Caki2 (cell line): ENCODE measurements at regions not wholly inside any gene's neighbourhood (a gene's known extent, or its start where the extent isn't known, plus 50 kb on each side); places are given as distances from the start of the nearest gene placed in this dataset.

Experiments
- DNase-seq: peaks from one replicate; pipeline ENCODE4 v3.0.0-alpha.2; 2015; ENCODE audit warnings: low read depth
- in situ Hi-C: cut with HindIII; loops from 2 replicates; pipeline ENCODE4 v1.10.0; 2016; ENCODE audit warnings: low sequenced_read_pairs, low pct_unique_long_range_greater_than_20kb, mixed read lengths

- DNase-seq = no peak
- in situ Hi-C loops = no loop called here
These were observed 204.5 kb downstream of the SEMA6A start for GRCh38 chr5:116370149-116370548.

- no peak for DNase-seq
- in situ Hi-C loops = no loop called here
These were observed 209.6 kb downstream of the SEMA6A start for GRCh38 chr5:116365006-116365496.

- DNase-seq = no peak
- in situ Hi-C loops = no loop called here
These were observed 210.8 kb downstream of the SEMA6A start for GRCh38 chr5:116363780-116364179.

- in situ Hi-C loops = no loop called here
These were observed 212.5 kb downstream of the SEMA6A start for GRCh38 chr5:116361979-116362577.

GRCh38 chr5:116361171-116361967 is 213.3 kb downstream of the SEMA6A start:
- no peak for DNase-seq
- in situ Hi-C loops = no loop called here

More at GRCh38 chr5:116361979-116362577, 212.5 kb downstream of the SEMA6A start:
- no peak for DNase-seq

- DNase-seq = no peak
- in situ Hi-C loops = no loop called here
These were observed 214.4 kb downstream of the SEMA6A start for GRCh38 chr5:116360008-116360853.

- in situ Hi-C loops = no loop called here
- DNase-seq = no peak
These were observed 215.0 kb downstream of the SEMA6A start for GRCh38 chr5:116359592-116359991.

- in situ Hi-C loops = no loop called here
- no peak for DNase-seq
These were observed 215.7 kb downstream of the SEMA6A start for GRCh38 chr5:116358911-116359418.

GRCh38 chr5:116358015-116358523 is 216.6 kb downstream of the SEMA6A start:
- DNase-seq = no peak
- in situ Hi-C loops = no loop called here

GRCh38 chr5:116355819-116356601 is 218.6 kb downstream of the SEMA6A start:
- DNase-seq = no peak
- in situ Hi-C loops = no loop called here

GRCh38 chr5:116354699-116355098 is 219.9 kb downstream of the SEMA6A start:
- no peak for DNase-seq
- in situ Hi-C loops = no loop called here

GRCh38 chr5:116347657-116348056 is 227.0 kb downstream of the SEMA6A start:
- no peak for DNase-seq
- in situ Hi-C loops = no loop called here

- in situ Hi-C loops = no loop called here
- no peak for DNase-seq
These were observed 230.7 kb downstream of the SEMA6A start for GRCh38 chr5:116343961-116344360.
